ENCODE measurements at regions not wholly inside any gene's neighbourhood (a gene's known extent, or its start where the extent isn't known, plus 50 kb on each side); places are given as distances from the start of the nearest gene placed in this dataset.

DNA sequence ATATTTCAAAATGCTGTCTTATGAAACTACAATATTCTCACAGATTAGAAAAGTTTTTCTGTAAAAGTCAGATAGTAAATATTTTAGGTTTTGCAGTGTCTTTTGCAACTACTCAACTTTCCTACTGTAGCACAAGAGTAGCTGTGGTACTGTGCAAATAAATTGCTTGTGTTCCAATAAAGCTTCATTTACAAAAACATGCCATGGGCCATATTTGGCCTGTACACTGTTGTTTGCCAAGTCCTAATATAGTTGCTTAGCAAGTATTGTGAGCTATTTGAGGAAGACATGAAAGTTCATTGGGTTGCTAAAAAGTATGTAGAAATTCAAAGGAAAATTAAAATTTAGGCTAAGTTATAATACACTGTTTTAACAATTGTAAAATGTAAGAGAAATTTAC, 80.0 kb downstream of the TFPI2 start:
- no peak overlapping the region for H3K4ac ChIP-seq (ENCODE audit: low read depth, low read length)
- in situ Hi-C loops (cut with MboI; ENCODE audit: low sequenced_read_pairs), result no loop called here
- intact Hi-C loops (cut with micrococcal nuclease), result no loop called here
- no peaks in the 10 kb centered on the region for H3K36me3 ChIP-seq (ENCODE audit: control insufficient read depth, insufficient read depth, low read length)
- H3K23ac ChIP-seq (ENCODE audit: low read depth, low read length), result no peak overlapping the region
- H4K20me1 ChIP-seq (ENCODE audit: insufficient read depth, low read length), result no peaks in the 10 kb centered on the region
- no peak for TF ChIP-seq CEBPB (IDR thresholded peaks at IDR 0.05; ENCODE audit: low read depth, low read length)
- TF ChIP-seq RFX5 (IDR thresholded peaks at IDR 0.05; ENCODE audit: low read depth, low read length), result no peak
- no peak for TF ChIP-seq SMC3 (IDR thresholded peaks at IDR 0.05; ENCODE audit: low read depth, low read length)
- TF ChIP-seq, protein P1, sequence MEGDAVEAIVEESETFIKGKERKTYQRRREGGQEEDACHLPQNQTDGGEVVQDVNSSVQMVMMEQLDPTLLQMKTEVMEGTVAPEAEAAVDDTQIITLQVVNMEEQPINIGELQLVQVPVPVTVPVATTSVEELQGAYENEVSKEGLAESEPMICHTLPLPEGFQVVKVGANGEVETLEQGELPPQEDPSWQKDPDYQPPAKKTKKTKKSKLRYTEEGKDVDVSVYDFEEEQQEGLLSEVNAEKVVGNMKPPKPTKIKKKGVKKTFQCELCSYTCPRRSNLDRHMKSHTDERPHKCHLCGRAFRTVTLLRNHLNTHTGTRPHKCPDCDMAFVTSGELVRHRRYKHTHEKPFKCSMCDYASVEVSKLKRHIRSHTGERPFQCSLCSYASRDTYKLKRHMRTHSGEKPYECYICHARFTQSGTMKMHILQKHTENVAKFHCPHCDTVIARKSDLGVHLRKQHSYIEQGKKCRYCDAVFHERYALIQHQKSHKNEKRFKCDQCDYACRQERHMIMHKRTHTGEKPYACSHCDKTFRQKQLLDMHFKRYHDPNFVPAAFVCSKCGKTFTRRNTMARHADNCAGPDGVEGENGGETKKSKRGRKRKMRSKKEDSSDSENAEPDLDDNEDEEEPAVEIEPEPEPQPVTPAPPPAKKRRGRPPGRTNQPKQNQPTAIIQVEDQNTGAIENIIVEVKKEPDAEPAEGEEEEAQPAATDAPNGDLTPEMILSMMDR (conservative IDR thresholded peaks at IDR 0.05; ENCODE audit: low read depth, low read length), result no peak
- no peak for TF ChIP-seq RAD21 (IDR thresholded peaks at IDR 0.05; ENCODE audit: low read length)
- no peak for TF ChIP-seq FOS (IDR thresholded peaks at IDR 0.05; ENCODE audit: low read depth, low read length)
- no peaks in the 10 kb centered on the region for H3K4me1 ChIP-seq (ENCODE audit: control insufficient read depth, insufficient read depth, low read length)
- H2AK5ac ChIP-seq (ENCODE audit: low read depth, low read length), result no peak overlapping the region
- dilution Hi-C loops (cut with HindIII; ENCODE audit: low sequenced_read_pairs, unreplicated experiment), result no loop called here
- H2BK15ac ChIP-seq (ENCODE audit: low read depth, low read length), result no peak overlapping the region
- H3K4me2 ChIP-seq (ENCODE audit: low read depth, low read length), result no peak overlapping the region
- no peak for ATAC-seq (ENCODE audit: low read depth)
- ChIA-PET POLR2A (ENCODE audit: unreplicated experiment) (no interaction called here), CTCF (no interaction called here)
- no peak overlapping the region for H3K27ac ChIP-seq (ENCODE audit: insufficient read depth, low read length)
- no peak overlapping the region for H3K9ac ChIP-seq (ENCODE audit: low read depth, low read length)
- no peak overlapping the region for H4K8ac ChIP-seq (ENCODE audit: low read depth in 2 of 2, low read length in 2 of 2)
- H2BK5ac ChIP-seq (ENCODE audit: low read depth, low read length, poor library complexity, severe bottlenecking), result no peak overlapping the region
- H3K27me3 ChIP-seq (ENCODE audit: control insufficient read depth, insufficient read depth, low read length), result peaks cover 7% of the 10 kb centered on the region
- no peak overlapping the region for H3K18ac ChIP-seq (ENCODE audit: low read depth, low read length)
- H3K4me3 ChIP-seq (ENCODE audit: insufficient read depth, low read depth, low read length), result no peak overlapping the region
- no peaks in the 10 kb centered on the region for H3K9me3 ChIP-seq (ENCODE audit: control insufficient read depth, insufficient read depth, low read length)
- H3K14ac ChIP-seq (replicated peaks; ENCODE audit: low read depth, low read length), result no peak overlapping the region
- no peaks in the 10 kb centered on the region for H3K79me1 ChIP-seq (ENCODE audit: low read depth in 1 of 2, low read length in 2 of 2)
- H2AK9ac ChIP-seq (replicated peaks; ENCODE audit: low read depth, low read length, poor library complexity), result no peak overlapping the region
- BruUV-seq (replicated peaks), result no TSS peak
- no peak for DNase-seq
- no peak overlapping the region for H4K5ac ChIP-seq (ENCODE audit: low read depth, low read length)
- H3K56ac ChIP-seq (ENCODE audit: extremely low read depth, insufficient read depth, low read length), result no peak overlapping the region
- H2AFZ ChIP-seq (replicated peaks; ENCODE audit: low read length, poor library complexity), result no peak overlapping the region
- H2BK120ac ChIP-seq (ENCODE audit: low read depth, low read length), result no peak overlapping the region
- H3K9me1 ChIP-seq (ENCODE audit: insufficient read depth, low read length), result no peaks in the 10 kb centered on the region
- no peak overlapping the region for H2BK20ac ChIP-seq (ENCODE audit: low read depth, low read length)
- H4K91ac ChIP-seq (ENCODE audit: insufficient read depth, low read depth, low read length), result no peak overlapping the region

Measured in IMR-90 (cell line).